K562 (cell line): ENCODE measurements at regions not wholly inside any gene's neighbourhood (a gene's known extent, or its start where the extent isn't known, plus 50 kb on each side); places are given as distances from the start of the nearest gene placed in this dataset.

Source experiments
- ATAC-seq: fragments of 200-7000 bp; cut with Tn5 transposase; 3 replicates; pipeline ENCODE4 v1.9.1; 2020; ENCODE audit warnings: moderate library complexity
- BruUV-seq: library from RNA; stranded (reverse); fragments of 400-500 nt; replicated peaks from 2 replicates; lab custom pipeline; 2021; lab: Mats Ljungman, UMichigan
- CTCF ChIA-PET: fragments of 300-600 bp; formaldehyde crosslinking; extraction: SDS; loops from one replicate; lab custom pipeline; 2021; ENCODE audit warnings: low intra/inter-chr PET ratio; lab: Yijun Ruan, JAX
- POLR2A ChIA-PET: fragments of 300-600, 350-650 bp; sonication (Branson Sonifier 250); formaldehyde crosslinking; extraction: SDS; loops from one replicate; lab custom pipeline; 2021; ENCODE audit warnings: antibody characterized with exemption, inconsistent platforms; lab: Yijun Ruan, JAX
- DNase-seq, 4 experiments: peaks; one replicate each; pipeline versions ENCODE4 v3.0.0 to v3.0.0-alpha.2; 2011 to 2018; ENCODE audit warnings: low spot score in 3 of 4, mixed read lengths in 3 of 4; ENCODE audit errors: extremely low read depth in 1 of 4
- FAIRE-seq: peaks from 2 replicates; lab custom pipeline; 2011; peaks lifted over from hg19 to GRCh38; lab: Jason Lieb, UNC
- H2AFZ ChIP-seq: 2 replicates; pipeline ENCODE4 v1.6.0; 2011; ENCODE audit warnings: low read depth, low read length, control low read depth, inconsistent platforms
- H3K27ac ChIP-seq: fragments of 200-600 bp; 3 replicates; pipeline ENCODE4 v1.8.0; 2011; ENCODE audit warnings: low read depth, mild to moderate bottlenecking, control low read depth, inconsistent platforms, low read length, moderate library complexity, mixed read lengths; ENCODE audit errors: extremely low read depth
- H3K27me3 ChIP-seq, 2 experiments: fragments of 300-600 bp in 1 of 2; 2 replicates in 1 of 2; 3 replicates in 1 of 2; pipeline versions ENCODE4 v1.6.0 to v1.8.0; 2011; ENCODE audit warnings: inconsistent platforms in 2 of 2, low read length in 2 of 2, mild to moderate bottlenecking in 1 of 2, mixed read lengths in 1 of 2, moderate library complexity in 1 of 2; ENCODE audit not compliant: control insufficient read depth in 2 of 2, insufficient read depth in 2 of 2
- H3K36me3 ChIP-seq: fragments of 300-600 bp; 3 replicates; pipeline ENCODE4 v1.8.0; 2011; ENCODE audit warnings: mild to moderate bottlenecking, low read length, inconsistent platforms; ENCODE audit not compliant: control insufficient read depth, insufficient read depth
- H3K4me1 ChIP-seq, 2 experiments: fragments of 200-600 bp in 1 of 2; replicated peaks in 1 of 2; 2 replicates in 1 of 2; 3 replicates in 1 of 2; pipeline versions ENCODE4 v1.5.1 to v1.8.0; 2011; ENCODE audit warnings: inconsistent platforms in 2 of 2, low read length in 2 of 2, mild to moderate bottlenecking in 1 of 2, mixed read lengths in 1 of 2, moderate library complexity in 1 of 2; ENCODE audit not compliant: control insufficient read depth in 2 of 2, insufficient read depth in 2 of 2
- H3K4me2 ChIP-seq: 2 replicates; pipeline ENCODE4 v1.6.1; 2011; ENCODE audit warnings: low read length, control low read depth, inconsistent platforms, mixed read lengths; ENCODE audit not compliant: insufficient read depth
- H3K4me3 ChIP-seq: fragments of 200-600 bp; sonication (generic), shearing (Covaris generic); 2 replicates; pipeline ENCODE4 v1.5.1; 2016; ENCODE audit warnings: control low read depth, inconsistent platforms
- H3K79me2 ChIP-seq: fragments of 200-600 bp; 3 replicates; pipeline ENCODE4 v1.8.0; 2011; ENCODE audit warnings: low read length, inconsistent platforms; ENCODE audit not compliant: control insufficient read depth, insufficient read depth
- H3K9ac ChIP-seq, 2 experiments: 2 replicates each; pipeline versions ENCODE4 v1.6.0 to v1.6.1; 2011; ENCODE audit warnings: low read depth in 2 of 2, low read length in 2 of 2, control low read depth in 1 of 2, inconsistent platforms in 1 of 2, mild to moderate bottlenecking in 1 of 2, mixed read lengths in 1 of 2; ENCODE audit not compliant: insufficient read depth in 1 of 2
- H3K9me1 ChIP-seq: one replicate; pipeline ENCODE4 v1.6.0; 2011; ENCODE audit warnings: inconsistent platforms, mild to moderate bottlenecking, low read length, moderate library complexity; ENCODE audit not compliant: control insufficient read depth, insufficient read depth
- H3K9me3 ChIP-seq: replicated peaks from 2 replicates; pipeline ENCODE4 v1.5.1; 2011; ENCODE audit warnings: low read depth, low read length, inconsistent platforms; ENCODE audit not compliant: control insufficient read depth, insufficient read depth
- H4K20me1 ChIP-seq: replicated peaks from 2 replicates; pipeline ENCODE4 v1.6.1; 2011; ENCODE audit warnings: low read length, inconsistent platforms, mixed read lengths; ENCODE audit not compliant: control insufficient read depth, insufficient read depth
- BMI1 ChIP-seq: fragments of 150-350 bp; IDR thresholded peaks from 2 replicates; pipeline ENCODE4 v1.6.1; 2014; ENCODE audit warnings: low read length
- CBX1 ChIP-seq: sonication (generic); IDR thresholded peaks from 2 replicates; pipeline ENCODE4 v1.6.1; 2016; ENCODE audit warnings: antibody characterized with exemption, low read depth, mild to moderate bottlenecking
- FOXA3 ChIP-seq, 2 experiments: fragments of 450-650 bp in 1 of 2; sonication (generic) in 1 of 2; formaldehyde crosslinking; IDR thresholded peaks in 1 of 2; conservative IDR thresholded peaks in 1 of 2; 2 replicates each; pipeline versions ENCODE4 v1.4.0 to v1.8.0; 2020 to 2022; ENCODE audit warnings: mild to moderate bottlenecking in 2 of 2, missing genetic modification reagents in 1 of 2
- HMG20B ChIP-seq: fragments of 250-450 bp; sonication (Bioruptor Pico); IDR thresholded peaks from 2 replicates; pipeline ENCODE4 v1.5.0; 2021; ENCODE audit warnings: mild to moderate bottlenecking
- KDM5B ChIP-seq: fragments of 200-600 bp; sonication (generic); IDR thresholded peaks from 2 replicates; pipeline ENCODE4 v1.6.1; 2012; ENCODE audit warnings: low read depth, mild to moderate bottlenecking, moderate library complexity, low read length, control low read depth, inconsistent platforms; ENCODE audit not compliant: insufficient replicate concordance
- MCM5 ChIP-seq: fragments of 450-650 bp; IDR thresholded peaks from 2 replicates; pipeline ENCODE4 v1.6.1; 2016; ENCODE audit warnings: low read depth
- MED1 ChIP-seq: sonication (generic); formaldehyde crosslinking; IDR thresholded peaks from 2 replicates; pipeline ENCODE4 v1.8.1; 2023; ENCODE audit warnings: missing genetic modification reagents, borderline replicate concordance
- PRMT5 ChIP-seq: sonication (generic); formaldehyde crosslinking; IDR thresholded peaks from 2 replicates; pipeline ENCODE4 v1.5.0; 2020; ENCODE audit warnings: missing genetic modification reagents
- SRSF1 ChIP-seq: fragments of 200-400 bp; formaldehyde crosslinking; IDR thresholded peaks from 2 replicates; pipeline ENCODE4 v1.6.1; 2017; ENCODE audit warnings: mild to moderate bottlenecking, low read depth, low read length, moderate library complexity
- TBP ChIP-seq: optimal IDR thresholded peaks from 2 replicates; pipeline ENCODE3; 2011; ENCODE audit warnings: low read depth, low read length, improper control_type of control experiment
- ZC3H11A ChIP-seq: IDR thresholded peaks from 2 replicates; pipeline ENCODE4 v1.6.1; 2012; ENCODE audit warnings: low read depth, low read length, improper control_type of control experiment
- ZNF121 ChIP-seq: sonication (generic); formaldehyde crosslinking; conservative IDR thresholded peaks from 2 replicates; pipeline ENCODE4 v1.8.0; 2022; ENCODE audit warnings: missing genetic modification reagents
- ZNF165 ChIP-seq: fragments of 250-450 bp; sonication (Bioruptor Pico); IDR thresholded peaks from 2 replicates; pipeline ENCODE4 v1.4.0; 2020; ENCODE audit warnings: borderline replicate concordance
- WGBS: fragments of 100-300 bp; shearing (Covaris generic); methylation state at CpG from one replicate; pipeline ENCODE4 v1.1.6; 2016; ENCODE audit warnings: low coverage, mixed read lengths; ENCODE audit not compliant: insufficient coverage; ENCODE audit errors: missing lambda C conversion rate; 5-methylcytosine and 5-hydroxymethylcytosine counted together
- in situ Hi-C: fragments of 300-500 bp; cut with MboI; formaldehyde crosslinking; loops from 4 replicates; pipeline ENCODE4 v1.15.0; 2018; ENCODE audit warnings: inconsistent platforms, mixed read lengths
- intact Hi-C: fragments of 100-400 bp; cut with micrococcal nuclease; formaldehyde crosslinking; loops from 2 replicates; pipeline ENCODE4 v1.14.2; 2022
- TF ChIP-seq, protein P1 (sequence below): sonication (generic); formaldehyde crosslinking; IDR thresholded peaks from 2 replicates; pipeline ENCODE4 v1.8.0; 2022; ENCODE audit warnings: missing genetic modification reagents, mild to moderate bottlenecking, borderline replicate concordance
- TF ChIP-seq, protein P2 (sequence below): fragments of 450-650 bp; conservative IDR thresholded peaks from 2 replicates; pipeline ENCODE4 v1.6.1; 2016; ENCODE audit warnings: missing genetic modification characterization, low read depth, mild to moderate bottlenecking, missing compliant biosample characterization, moderate library complexity
- TF ChIP-seq, protein P3 (sequence below): fragments of 450-650 bp; formaldehyde crosslinking; conservative IDR thresholded peaks from 2 replicates; pipeline ENCODE4 v1.4.0; 2022; ENCODE audit warnings: mild to moderate bottlenecking, missing genetic modification characterization
- TF ChIP-seq, protein P4 (sequence below): fragments of 250-450 bp; sonication (Bioruptor Pico); IDR thresholded peaks from 2 replicates; pipeline ENCODE4 v1.4.0; 2020; ENCODE audit warnings: mild to moderate bottlenecking, moderate library complexity, borderline replicate concordance

DNA sequence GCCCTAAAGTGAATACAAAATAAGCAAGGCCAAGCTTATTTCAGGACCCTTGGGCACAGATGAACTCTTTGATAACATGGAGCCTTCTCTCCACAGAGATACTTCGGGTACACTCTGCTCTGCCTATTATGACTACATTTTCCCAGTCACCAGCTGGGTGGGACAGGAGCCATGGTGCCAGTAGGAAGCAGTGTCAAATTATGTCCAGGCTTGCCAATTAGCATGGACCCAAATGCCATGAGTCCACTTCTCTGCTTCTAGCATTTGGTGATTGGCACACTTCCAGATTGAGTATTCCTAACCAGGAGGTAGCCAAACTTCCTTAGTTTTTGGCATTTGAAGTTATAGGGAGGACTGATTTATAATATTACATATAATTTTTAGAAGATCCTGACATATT is 513.8 kb upstream of the HTR1E start:
- H3K27ac ChIP-seq, result no peak overlapping the region
- in situ Hi-C loops (no loop called here), intact Hi-C loops (no loop called here)
- BruUV-seq, result no TSS peak
- TF ChIP-seq MED1 (CRISPR knock-in tag), result no peak
- TF ChIP-seq, protein P1, sequence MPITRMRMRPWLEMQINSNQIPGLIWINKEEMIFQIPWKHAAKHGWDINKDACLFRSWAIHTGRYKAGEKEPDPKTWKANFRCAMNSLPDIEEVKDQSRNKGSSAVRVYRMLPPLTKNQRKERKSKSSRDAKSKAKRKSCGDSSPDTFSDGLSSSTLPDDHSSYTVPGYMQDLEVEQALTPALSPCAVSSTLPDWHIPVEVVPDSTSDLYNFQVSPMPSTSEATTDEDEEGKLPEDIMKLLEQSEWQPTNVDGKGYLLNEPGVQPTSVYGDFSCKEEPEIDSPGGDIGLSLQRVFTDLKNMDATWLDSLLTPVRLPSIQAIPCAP (CRISPR knock-in tag), result no peak
- TF ChIP-seq, protein P2, sequence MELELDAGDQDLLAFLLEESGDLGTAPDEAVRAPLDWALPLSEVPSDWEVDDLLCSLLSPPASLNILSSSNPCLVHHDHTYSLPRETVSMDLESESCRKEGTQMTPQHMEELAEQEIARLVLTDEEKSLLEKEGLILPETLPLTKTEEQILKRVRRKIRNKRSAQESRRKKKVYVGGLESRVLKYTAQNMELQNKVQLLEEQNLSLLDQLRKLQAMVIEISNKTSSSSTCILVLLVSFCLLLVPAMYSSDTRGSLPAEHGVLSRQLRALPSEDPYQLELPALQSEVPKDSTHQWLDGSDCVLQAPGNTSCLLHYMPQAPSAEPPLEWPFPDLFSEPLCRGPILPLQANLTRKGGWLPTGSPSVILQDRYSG, result no peak
- TF ChIP-seq BMI1, result no peak
- no peak for TF ChIP-seq ZC3H11A
- TF ChIP-seq, protein P3, sequence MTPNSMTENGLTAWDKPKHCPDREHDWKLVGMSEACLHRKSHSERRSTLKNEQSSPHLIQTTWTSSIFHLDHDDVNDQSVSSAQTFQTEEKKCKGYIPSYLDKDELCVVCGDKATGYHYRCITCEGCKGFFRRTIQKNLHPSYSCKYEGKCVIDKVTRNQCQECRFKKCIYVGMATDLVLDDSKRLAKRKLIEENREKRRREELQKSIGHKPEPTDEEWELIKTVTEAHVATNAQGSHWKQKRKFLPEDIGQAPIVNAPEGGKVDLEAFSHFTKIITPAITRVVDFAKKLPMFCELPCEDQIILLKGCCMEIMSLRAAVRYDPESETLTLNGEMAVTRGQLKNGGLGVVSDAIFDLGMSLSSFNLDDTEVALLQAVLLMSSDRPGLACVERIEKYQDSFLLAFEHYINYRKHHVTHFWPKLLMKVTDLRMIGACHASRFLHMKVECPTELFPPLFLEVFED (CRISPR knock-in tag), result no peak
- TF ChIP-seq, protein P4, sequence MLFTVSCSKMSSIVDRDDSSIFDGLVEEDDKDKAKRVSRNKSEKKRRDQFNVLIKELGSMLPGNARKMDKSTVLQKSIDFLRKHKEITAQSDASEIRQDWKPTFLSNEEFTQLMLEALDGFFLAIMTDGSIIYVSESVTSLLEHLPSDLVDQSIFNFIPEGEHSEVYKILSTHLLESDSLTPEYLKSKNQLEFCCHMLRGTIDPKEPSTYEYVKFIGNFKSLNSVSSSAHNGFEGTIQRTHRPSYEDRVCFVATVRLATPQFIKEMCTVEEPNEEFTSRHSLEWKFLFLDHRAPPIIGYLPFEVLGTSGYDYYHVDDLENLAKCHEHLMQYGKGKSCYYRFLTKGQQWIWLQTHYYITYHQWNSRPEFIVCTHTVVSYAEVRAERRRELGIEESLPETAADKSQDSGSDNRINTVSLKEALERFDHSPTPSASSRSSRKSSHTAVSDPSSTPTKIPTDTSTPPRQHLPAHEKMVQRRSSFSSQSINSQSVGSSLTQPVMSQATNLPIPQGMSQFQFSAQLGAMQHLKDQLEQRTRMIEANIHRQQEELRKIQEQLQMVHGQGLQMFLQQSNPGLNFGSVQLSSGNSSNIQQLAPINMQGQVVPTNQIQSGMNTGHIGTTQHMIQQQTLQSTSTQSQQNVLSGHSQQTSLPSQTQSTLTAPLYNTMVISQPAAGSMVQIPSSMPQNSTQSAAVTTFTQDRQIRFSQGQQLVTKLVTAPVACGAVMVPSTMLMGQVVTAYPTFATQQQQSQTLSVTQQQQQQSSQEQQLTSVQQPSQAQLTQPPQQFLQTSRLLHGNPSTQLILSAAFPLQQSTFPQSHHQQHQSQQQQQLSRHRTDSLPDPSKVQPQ, result no peak
- no peak for TF ChIP-seq ZNF165 (CRISPR knock-in tag)
- TF ChIP-seq FOXA3 (CRISPR knock-in tag; conservative IDR thresholded peaks at IDR 0.05 in 1 of 2, IDR thresholded peaks at IDR 0.05 in 1 of 2), result no peak
- no peak for TF ChIP-seq CBX1
- no peak for TF ChIP-seq MCM5
- no peak for TF ChIP-seq KDM5B
- no peak for TF ChIP-seq PRMT5 (CRISPR knock-in tag)
- no peak for TF ChIP-seq SRSF1
- TF ChIP-seq HMG20B, result no peak
- no peak for TF ChIP-seq TBP
- no peak for TF ChIP-seq ZNF121 (CRISPR knock-in tag)
- ChIA-PET CTCF (no interaction called here), POLR2A (no interaction called here)
- FAIRE-seq, result no peak
- H3K4me2 ChIP-seq, result no peak overlapping the region
- H2AFZ ChIP-seq, result no peak overlapping the region
- H4K20me1 ChIP-seq, result no peaks in the 10 kb centered on the region
- no peaks in the 10 kb centered on the region for H3K27me3 ChIP-seq
- ATAC-seq, result no peak
- H3K9me3 ChIP-seq, result no peaks in the 10 kb centered on the region
- H3K4me3 ChIP-seq, result no peak overlapping the region
- no peaks in the 10 kb centered on the region for H3K9me1 ChIP-seq
- WGBS, result 6% methylated on average over 1 of the region's 1 CpG
- no peaks in the 10 kb centered on the region for H3K36me3 ChIP-seq
- H3K9ac ChIP-seq, result no peak overlapping the region
- no peak for DNase-seq
- H3K79me2 ChIP-seq, result no peaks in the 10 kb centered on the region
- H3K4me1 ChIP-seq, result no peaks in the 10 kb centered on the region
